GM18505 (cell line): ENCODE measurements at regions not wholly inside any gene's neighbourhood (a gene's known extent, or its start where the extent isn't known, plus 50 kb on each side); places are given as distances from the start of the nearest gene placed in this dataset.

Experiments used
- ATAC-seq: cut with Tn5 transposase; IDR thresholded peaks from one replicate; pipeline ENCODE4 v1.9.1; 2021; ENCODE audit not compliant: unreplicated experiment
- POLR2A ChIP-seq: IDR thresholded peaks from 4 replicates; pipeline ENCODE4 v1.6.1; 2011; ENCODE audit warnings: borderline replicate concordance; ENCODE audit not compliant: insufficient read depth, insufficient read length; ENCODE audit errors: extremely low read depth

DNA sequence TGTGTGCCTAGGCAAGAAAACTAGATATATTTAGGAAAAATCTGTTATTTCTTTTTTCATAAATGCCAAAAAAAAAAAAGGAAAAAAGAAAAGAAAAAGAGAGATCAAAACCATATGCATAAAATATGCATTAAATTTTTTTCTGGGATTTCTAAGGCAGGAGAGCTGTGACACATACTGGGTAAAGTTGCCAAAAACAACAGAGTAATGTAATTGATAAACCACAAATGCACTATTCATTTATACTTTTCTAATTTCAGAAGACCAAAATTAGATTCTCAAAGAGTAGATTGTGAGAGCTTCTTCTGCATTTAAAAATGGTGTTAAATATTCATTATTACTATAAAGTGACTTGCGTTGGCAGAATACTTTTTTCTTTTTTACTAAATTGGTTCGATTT lies 673.8 kb upstream of the MGAT4C start:
- ATAC-seq, result no peak

DNA sequence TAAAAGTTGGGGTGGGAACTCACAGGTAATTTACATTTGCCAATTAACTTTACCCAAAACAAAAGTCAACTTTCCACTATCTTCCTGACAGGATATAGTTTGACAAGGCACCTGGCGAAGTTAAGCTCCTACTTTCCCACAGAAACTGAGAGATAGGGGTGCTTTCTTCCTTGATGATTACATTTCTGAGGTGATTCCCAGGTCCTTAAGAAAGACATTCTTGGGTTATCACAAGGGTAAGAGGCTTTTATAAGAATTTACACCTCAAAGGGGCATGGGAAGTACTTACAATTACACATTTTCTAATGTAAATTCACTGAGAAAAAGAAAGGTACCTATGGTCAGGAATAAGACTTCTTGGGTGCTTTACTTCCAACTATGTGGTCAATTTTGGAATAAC lies 660.9 kb upstream of the MGAT4C start:
- no peak for TF ChIP-seq POLR2A
- no peak for ATAC-seq

More for the DNA sequence above, 673.8 kb upstream of the MGAT4C start:
- TF ChIP-seq POLR2A, result no peak

DNA sequence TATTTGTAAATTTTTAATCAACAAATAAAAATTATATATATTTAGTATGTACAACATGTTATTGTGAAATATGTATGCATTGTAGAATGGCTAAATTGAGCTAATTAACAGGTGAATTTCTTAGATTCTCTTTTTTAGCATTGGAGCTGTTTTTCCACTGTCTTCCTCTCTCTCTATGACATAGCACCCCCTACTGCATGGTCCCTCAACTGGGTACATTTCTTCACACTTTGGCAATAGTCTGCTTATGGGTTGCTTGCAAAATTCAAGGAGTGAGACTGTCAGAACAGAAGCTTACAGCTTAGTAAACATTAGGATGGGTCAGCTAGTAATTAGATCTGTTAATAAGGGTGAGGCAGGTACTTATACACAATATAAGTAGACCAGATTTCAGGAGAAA lies 658.5 kb upstream of the MGAT4C start:
- TF ChIP-seq POLR2A, result no peak

DNA sequence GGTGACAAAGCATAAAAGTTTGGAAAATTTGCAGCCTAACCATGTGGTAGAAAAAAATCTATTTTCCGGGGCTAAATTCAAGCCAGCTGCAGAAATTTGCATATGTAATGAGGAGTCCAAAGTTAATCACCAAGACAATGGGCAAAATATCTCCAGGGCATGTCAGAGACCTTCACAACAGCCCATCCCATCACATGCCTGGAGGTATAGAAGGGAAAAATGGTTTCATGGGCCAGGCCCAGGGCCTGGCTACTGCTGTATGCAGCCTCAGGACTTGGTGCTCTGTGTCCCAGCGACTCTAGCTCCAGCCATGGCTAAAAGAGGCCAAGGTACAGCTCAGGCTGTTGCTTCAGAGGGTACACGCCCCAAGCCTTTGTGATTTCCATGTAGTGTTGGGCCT lies 655.8 kb upstream of the MGAT4C start:
- ATAC-seq, result no peak
- TF ChIP-seq POLR2A, result no peak

More for the DNA sequence above, 658.5 kb upstream of the MGAT4C start:
- ATAC-seq, result no peak

DNA sequence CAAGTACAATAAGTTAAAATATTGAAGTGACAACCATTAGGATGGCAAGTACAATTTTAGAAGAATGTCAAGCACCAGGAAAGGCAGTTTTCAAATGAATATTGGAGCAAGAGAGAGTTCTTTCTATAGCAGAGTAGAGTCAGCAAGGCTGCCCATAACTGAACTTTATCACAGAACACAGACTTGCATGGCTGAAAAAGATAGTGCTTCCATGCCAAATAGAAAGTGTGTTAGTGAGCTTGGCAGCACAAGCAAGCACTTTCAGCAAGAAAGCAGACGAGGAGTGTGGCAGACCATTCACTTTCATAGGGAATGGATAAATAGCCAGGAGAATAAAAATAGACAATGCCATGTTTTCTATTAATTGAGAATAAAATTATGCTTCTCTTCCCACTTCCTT lies 647.0 kb upstream of the MGAT4C start:
- no peak for TF ChIP-seq POLR2A
- no peak for ATAC-seq

DNA sequence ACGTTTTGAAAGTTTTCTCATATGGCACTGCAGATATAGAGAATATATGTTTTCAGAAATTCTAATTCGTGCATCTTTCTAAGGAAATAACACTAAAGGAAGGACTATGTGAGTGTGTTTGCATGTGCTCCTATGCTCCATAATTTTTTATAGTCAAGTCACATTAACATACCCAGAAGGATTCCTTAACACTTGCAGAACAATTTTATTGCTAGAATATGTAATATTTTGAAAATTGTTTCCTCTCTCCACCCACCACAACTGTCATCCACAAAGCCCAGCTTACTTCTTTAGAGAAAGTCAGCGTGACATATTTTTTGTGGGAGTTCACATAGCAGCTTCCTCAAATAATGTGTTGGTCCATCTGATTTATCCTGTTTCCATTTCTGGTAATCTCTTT lies 604.6 kb upstream of the MGAT4C start:
- no peak for ATAC-seq
- no peak for TF ChIP-seq POLR2A

DNA sequence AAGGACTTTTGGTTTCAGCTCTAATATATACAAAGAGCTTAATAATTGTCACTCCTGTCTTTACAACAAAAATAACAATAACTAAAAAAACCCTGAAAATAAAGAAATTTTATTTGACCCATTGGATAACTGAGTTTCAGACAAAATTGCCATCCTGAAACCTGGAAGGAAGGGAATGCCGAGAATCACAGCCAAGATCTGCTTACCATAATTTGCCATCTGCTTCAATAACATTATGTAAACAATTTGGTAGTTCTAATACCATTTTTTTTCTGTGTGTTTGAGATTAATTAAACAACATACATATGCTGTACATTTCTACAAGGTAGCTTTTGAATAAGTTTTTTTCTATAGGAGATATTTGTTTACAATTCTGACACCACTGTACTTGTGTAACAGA lies 596.3 kb upstream of the MGAT4C start:
- no peak for ATAC-seq
- no peak for TF ChIP-seq POLR2A

DNA sequence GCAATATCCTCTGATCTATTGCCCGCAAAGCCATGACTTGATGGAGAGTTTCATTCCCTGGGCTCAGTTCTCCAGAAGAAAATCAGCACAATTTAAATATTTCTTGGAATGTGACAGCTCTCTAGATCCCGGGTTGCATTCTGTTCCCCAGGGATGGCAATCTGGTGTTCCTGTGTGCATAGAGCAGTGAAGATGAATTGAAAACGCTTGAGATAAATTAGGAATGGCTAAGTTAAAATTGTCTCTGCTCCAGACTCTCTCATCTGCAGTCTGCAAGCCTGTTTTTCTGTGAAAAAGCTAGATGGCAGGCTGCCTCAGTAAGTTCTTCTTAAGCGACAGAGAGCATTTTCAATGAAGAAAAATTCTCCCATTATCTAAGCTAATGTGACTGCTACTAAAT lies 582.5 kb upstream of the MGAT4C start:
- ATAC-seq, result no peak
- TF ChIP-seq POLR2A, result no peak

DNA sequence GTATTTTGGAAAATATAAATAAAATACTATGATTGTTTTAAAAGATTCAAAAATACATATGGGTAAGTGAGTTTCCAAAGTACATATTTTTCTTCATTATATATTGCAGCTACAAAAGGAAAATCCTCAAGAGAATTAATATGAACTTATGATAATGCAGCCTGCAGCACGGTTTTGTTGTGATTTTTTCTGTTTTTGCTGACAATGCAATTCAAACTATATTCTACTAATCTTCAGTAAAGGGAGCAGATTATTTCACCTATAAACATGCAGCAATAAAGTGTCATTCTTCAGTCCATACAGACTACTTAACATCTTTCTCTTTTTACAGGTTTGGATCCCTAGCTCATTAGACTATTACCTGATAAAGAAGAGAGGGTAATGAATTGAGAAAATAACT lies 582.1 kb upstream of the MGAT4C start:
- TF ChIP-seq POLR2A, result no peak
- no peak for ATAC-seq

DNA sequence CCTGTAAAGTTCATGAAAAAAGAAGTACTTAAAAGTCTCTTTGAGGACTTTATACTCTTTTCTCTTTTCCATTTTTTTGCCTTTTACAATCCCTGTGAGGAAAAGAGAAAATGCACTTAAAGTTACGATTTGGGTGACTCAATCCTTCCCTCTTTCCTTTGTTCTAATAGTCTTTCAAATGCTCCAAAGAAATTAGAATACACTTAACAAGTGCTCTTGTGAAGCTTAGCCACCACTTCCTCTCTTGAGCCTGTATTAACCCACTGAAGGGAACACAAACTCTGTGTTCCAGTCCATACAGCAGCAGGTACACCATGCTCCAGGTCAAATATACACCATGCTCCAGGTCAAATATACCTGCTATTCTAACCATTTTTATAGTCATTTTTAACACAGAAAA lies 581.1 kb upstream of the MGAT4C start:
- ATAC-seq, result no peak
- no peak for TF ChIP-seq POLR2A

DNA sequence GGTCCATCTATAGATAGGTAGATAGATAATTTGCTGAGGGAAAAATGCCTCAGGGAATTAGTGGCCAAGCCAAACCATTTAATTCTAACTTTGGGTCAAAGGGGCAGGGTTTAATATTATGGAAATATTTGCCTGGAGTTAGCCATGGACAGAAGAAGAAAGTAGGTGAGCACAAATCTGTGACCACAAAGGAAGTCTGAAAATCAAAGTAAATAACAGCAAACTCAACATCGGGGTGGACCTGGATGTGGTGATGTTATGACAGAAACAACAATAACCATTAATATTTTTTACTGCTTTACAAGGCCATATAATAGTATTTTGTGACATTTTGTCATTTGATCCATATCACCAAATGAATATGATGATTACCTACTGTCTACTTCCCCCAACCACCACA lies 578.0 kb upstream of the MGAT4C start:
- no peak for TF ChIP-seq POLR2A
- no peak for ATAC-seq

DNA sequence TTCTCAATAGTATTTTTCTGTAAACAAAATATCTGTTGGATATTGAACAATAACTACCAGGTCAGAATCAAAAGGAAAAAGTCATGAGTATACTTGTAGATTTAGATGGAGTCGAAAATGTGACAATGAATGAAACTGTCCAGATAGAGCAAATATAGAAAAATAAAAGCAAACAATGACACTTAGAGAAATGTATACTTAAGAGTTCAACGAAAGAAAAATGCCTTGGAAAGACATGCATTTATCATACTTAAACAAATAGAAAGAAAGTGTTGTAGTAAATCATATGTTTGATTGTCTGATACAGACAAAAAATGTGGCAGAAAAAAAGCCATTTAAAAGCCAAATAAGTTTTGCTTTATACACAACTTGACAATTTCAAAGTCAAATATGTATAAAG lies 571.2 kb upstream of the MGAT4C start:
- ATAC-seq, result no peak
- no peak for TF ChIP-seq POLR2A

DNA sequence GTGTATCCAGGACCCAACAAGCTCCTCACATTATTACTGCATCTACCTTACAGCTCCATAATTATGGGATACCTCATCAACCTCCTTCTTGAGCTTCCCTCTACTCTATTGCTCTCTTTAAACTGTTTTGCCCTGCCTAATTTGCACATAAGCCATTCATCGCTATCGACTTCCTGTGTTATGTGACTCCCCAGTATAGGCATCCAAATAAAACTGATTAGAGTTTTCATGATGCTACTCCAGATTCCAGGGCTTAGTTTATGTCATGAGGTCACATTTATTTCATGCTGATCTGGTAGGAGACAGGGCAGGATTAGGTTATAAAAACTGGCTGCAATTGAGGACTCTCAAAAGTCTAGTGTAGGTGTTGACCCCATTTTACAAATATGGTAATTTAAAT lies 569.9 kb upstream of the MGAT4C start:
- TF ChIP-seq POLR2A, result no peak
- no peak for ATAC-seq

DNA sequence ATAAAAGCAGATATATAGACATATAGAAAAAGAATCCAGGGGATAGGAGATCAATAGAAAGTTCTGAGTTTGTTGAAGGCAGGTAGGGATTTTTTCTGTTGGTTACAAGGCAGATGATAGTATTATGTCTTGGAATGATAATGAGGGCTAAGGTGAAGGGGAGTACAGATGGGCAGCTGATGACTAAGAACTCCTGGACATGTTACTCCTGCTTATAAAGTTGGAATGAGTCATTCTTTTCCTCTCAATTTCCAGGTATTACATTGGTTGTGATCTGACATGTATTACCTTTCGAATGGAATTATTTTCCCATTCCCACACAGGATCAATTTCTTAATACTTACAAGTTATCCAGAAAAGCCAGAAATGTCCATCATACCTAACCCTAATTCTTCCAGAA lies 545.2 kb upstream of the MGAT4C start:
- ATAC-seq, result no peak
- TF ChIP-seq POLR2A, result no peak

DNA sequence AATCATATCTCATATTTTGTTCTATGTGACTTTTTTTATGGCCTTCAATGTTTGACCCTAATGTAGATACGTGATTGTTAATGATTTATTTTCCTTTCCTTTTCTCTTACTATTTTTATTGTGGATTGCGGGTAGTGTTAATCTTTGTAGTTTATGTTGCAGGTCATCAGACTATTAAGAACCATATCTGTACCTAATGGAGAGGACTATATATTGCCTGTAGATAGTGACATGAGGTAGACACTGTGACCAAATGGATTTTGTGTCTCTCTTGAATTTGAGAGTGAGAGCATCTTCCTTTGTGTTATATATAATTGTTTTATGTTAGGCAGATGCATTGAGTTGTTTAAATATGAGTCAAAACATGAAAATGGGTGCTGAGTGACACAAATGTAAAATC lies 543.4 kb upstream of the MGAT4C start:
- no peak for TF ChIP-seq POLR2A
- no peak for ATAC-seq

DNA sequence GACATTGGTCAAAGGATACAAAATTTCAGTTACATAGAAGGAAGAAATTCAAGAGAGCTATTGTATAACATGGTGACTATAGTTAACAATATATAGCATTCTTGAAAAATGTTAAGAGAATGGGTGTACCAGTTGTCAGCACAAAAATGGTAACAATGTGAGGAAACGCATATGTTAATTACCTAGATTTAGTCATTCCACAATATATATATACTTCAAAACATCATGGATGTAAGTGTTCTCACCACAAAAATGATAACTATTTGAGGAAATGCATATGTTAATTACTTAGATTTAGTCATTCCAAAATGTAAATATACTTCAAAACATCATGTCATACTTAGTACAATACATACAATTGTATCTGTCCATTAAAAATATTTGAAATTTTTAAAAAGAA lies 540.4 kb upstream of the MGAT4C start:
- no peak for TF ChIP-seq POLR2A
- no peak for ATAC-seq

DNA sequence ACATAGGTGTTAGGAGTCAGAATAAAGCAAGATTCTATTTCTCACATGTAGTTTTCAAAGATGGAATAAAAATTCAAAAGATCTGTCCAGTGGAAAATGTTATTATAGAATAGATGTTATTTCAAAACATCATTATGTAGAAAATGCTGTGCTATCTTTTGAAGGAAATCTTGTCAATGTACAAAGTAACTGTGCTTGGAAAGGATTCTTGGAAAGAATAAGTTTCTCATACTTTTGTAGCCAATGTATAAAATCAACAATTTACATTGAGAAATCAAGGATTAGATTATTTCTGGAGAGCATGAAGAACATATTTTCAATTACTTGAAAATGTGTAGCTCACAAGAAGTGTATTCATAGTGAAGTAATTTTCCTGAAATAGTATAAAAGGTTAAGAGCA lies 532.5 kb upstream of the MGAT4C start:
- ATAC-seq, result no peak
- no peak for TF ChIP-seq POLR2A

DNA sequence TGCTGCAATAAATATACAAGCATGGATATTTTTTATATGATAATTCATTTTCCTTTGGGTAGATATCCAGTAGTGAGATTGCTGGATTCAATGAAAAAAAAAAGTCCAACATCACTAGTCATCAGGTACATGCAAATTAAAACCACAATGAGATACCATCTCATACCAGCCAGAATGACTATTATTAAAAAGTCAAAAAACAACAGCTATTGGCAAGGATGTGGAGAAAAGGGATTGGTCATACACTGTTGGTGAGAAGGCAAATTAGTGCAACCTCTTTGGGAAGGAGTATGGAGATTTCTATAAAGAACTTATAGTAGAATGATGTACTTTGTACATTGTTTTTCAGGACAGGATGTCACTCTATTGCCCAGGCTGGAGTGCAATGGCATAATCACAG lies 531.2 kb upstream of the MGAT4C start:
- TF ChIP-seq POLR2A, result no peak
- no peak for ATAC-seq
